ENCODE measurements at regions not wholly inside any gene's neighbourhood (a gene's known extent, or its start where the extent isn't known, plus 50 kb on each side); places are given as distances from the start of the nearest gene placed in this dataset.

GRCh38 chr3:180092889-180093288 is 56.2 kb upstream of the PEX5L start:
- no TSS peak for BruUV-seq (replicated peaks)
- POLR2A ChIA-PET = no interaction called here
- intact Hi-C loops (cut with micrococcal nuclease) = no loop called here
- DNase-seq (ENCODE audit: unreplicated experiment) = no peak
- H3K27ac Mint-ChIP-seq (ENCODE audit: low read depth, unreplicated experiment) = peak overlapping the region; percentile 51
- no peak overlapping the region for H3K4me3 Mint-ChIP-seq (ENCODE audit: unreplicated experiment)
- H3K4me1 Mint-ChIP-seq (ENCODE audit: insufficient read depth, unreplicated experiment) = no peaks in the 10 kb centered on the region
- CTCF ChIA-PET = interaction anchor here (0.6 kb wide), 2 partner anchors 24 to 1628 kb away, joined by 3 read pairs; no protein-coding TSS in a partner anchor
- no peaks in the 10 kb centered on the region for H3K27me3 Mint-ChIP-seq (ENCODE audit: insufficient read depth, unreplicated experiment)
- peaks cover 9% of the 10 kb centered on the region for H3K9me3 Mint-ChIP-seq (ENCODE audit: unreplicated experiment)
- TF ChIP-seq CTCF (IDR thresholded peaks at IDR 0.05; ENCODE audit: unreplicated experiment) = no peak
- no peaks in the 10 kb centered on the region for H3K36me3 Mint-ChIP-seq (ENCODE audit: insufficient read depth, unreplicated experiment)

GRCh38 chr3:180093535-180093934 is 56.8 kb upstream of the PEX5L start:
- Mint-ChIP-seq H3K27ac (ENCODE audit: low read depth, unreplicated experiment) (no peak overlapping the region), H3K27me3 (ENCODE audit: insufficient read depth, unreplicated experiment) (no peaks in the 10 kb centered on the region)

GRCh38 chr3:180097626-180098025 is 60.9 kb upstream of the PEX5L start:
- H3K36me3 Mint-ChIP-seq (ENCODE audit: insufficient read depth, unreplicated experiment) = no peaks in the 10 kb centered on the region
- no peak for TF ChIP-seq CTCF (IDR thresholded peaks at IDR 0.05; ENCODE audit: unreplicated experiment)
- CTCF ChIA-PET = no interaction called here
- H3K27me3 Mint-ChIP-seq (ENCODE audit: insufficient read depth, unreplicated experiment) = no peaks in the 10 kb centered on the region
- peaks cover 4% of the 10 kb centered on the region for H3K9me3 Mint-ChIP-seq (ENCODE audit: unreplicated experiment)
- intact Hi-C loops (cut with micrococcal nuclease) = no loop called here
- no peak for DNase-seq (ENCODE audit: unreplicated experiment)
- POLR2A ChIA-PET = no interaction called here
- H3K4me1 Mint-ChIP-seq (ENCODE audit: insufficient read depth, unreplicated experiment) = no peaks in the 10 kb centered on the region
- no peak overlapping the region for H3K4me3 Mint-ChIP-seq (ENCODE audit: unreplicated experiment)
- H3K27ac Mint-ChIP-seq (ENCODE audit: low read depth, unreplicated experiment) = no peak overlapping the region
- no TSS peak for BruUV-seq (replicated peaks)

More at GRCh38 chr3:180093535-180093934, 56.8 kb upstream of the PEX5L start:
- ChIA-PET CTCF (interaction anchor here (0.6 kb wide), 1 partner anchor 1628 kb away, joined by 3 read pairs; no protein-coding TSS in a partner anchor), POLR2A (no interaction called here)
- TF ChIP-seq CTCF (IDR thresholded peaks at IDR 0.05; ENCODE audit: unreplicated experiment) = no peak
- H3K9me3 Mint-ChIP-seq (ENCODE audit: unreplicated experiment) = peaks cover 9% of the 10 kb centered on the region
- BruUV-seq (replicated peaks) = no TSS peak
- no peak for DNase-seq (ENCODE audit: unreplicated experiment)
- intact Hi-C loops (cut with micrococcal nuclease) = no loop called here
- H3K4me3 Mint-ChIP-seq (ENCODE audit: unreplicated experiment) = no peak overlapping the region
- H3K4me1 Mint-ChIP-seq (ENCODE audit: insufficient read depth, unreplicated experiment) = no peaks in the 10 kb centered on the region
- no peaks in the 10 kb centered on the region for H3K36me3 Mint-ChIP-seq (ENCODE audit: insufficient read depth, unreplicated experiment)

DNA sequence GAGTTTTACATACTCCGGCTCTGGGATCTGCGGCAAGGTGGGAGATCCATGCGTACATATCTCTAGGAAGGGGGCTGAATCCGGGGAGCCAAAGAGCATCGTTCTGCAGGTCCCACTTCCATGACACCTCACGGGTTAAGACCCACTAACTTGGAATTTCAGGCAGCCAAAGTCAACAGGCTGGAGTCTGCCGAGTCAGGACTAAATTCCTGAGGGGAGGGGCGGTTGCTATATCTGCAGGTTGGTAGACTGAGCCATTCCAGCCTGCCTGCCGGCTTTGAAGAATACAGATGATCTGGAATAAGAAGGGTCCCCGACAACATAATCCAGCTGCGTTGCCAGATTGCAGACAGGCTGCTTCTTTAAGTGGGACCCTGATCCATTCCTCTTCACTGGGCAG is 65.4 kb upstream of the PEX5L start:
- no TSS peak for BruUV-seq (replicated peaks)
- H3K27ac Mint-ChIP-seq (ENCODE audit: low read depth, unreplicated experiment) = no peak overlapping the region
- intact Hi-C loops (cut with micrococcal nuclease) = no loop called here

More for the DNA sequence above, 65.4 kb upstream of the PEX5L start:
- no peaks in the 10 kb centered on the region for H3K27me3 Mint-ChIP-seq (ENCODE audit: insufficient read depth, unreplicated experiment)
- no peaks in the 10 kb centered on the region for H3K4me1 Mint-ChIP-seq (ENCODE audit: insufficient read depth, unreplicated experiment)
- no peaks in the 10 kb centered on the region for H3K9me3 Mint-ChIP-seq (ENCODE audit: unreplicated experiment)
- H3K36me3 Mint-ChIP-seq (ENCODE audit: insufficient read depth, unreplicated experiment) = no peaks in the 10 kb centered on the region
- TF ChIP-seq CTCF (IDR thresholded peaks at IDR 0.05; ENCODE audit: unreplicated experiment) = no peak
- CTCF ChIA-PET = no interaction called here
- no peak overlapping the region for H3K4me3 Mint-ChIP-seq (ENCODE audit: unreplicated experiment)
- no peak for DNase-seq (ENCODE audit: unreplicated experiment)
- POLR2A ChIA-PET = no interaction called here

All from MCF 10A (cell line).